ENCODE measurements at regions not wholly inside any gene's neighbourhood (a gene's known extent, or its start where the extent isn't known, plus 50 kb on each side); places are given as distances from the start of the nearest gene placed in this dataset.

DNA sequence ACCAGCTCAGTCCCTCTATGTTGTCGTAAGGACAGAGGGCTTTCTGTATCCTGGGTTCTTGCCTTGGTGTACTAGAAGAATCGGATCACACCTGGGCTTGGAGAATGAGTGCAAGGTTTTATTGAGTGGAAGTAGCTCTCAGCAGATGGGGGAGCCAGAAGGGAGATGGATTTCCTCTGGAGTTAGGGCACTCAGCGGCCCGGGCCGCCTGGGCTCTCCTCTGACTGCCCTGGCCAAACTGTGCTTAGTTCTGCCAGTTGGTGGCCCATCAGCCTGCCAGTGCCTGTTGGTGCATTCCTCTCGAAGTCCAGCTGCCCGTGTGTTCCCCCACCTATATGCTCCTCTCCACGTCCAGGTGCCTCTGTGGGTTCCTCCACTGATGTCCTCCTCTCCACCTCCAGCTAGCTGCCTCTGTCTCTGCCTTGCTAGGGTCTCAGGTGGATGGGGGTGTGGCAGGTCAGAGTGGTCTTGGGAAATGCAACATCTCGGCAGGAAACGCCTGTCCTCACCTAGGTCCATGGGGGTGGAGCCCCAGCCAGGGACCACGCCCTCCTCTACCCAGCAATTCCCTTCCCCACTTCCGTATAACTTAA, 148.6 kb downstream of the PPP1R3A start:
- TF ChIP-seq, protein P1, sequence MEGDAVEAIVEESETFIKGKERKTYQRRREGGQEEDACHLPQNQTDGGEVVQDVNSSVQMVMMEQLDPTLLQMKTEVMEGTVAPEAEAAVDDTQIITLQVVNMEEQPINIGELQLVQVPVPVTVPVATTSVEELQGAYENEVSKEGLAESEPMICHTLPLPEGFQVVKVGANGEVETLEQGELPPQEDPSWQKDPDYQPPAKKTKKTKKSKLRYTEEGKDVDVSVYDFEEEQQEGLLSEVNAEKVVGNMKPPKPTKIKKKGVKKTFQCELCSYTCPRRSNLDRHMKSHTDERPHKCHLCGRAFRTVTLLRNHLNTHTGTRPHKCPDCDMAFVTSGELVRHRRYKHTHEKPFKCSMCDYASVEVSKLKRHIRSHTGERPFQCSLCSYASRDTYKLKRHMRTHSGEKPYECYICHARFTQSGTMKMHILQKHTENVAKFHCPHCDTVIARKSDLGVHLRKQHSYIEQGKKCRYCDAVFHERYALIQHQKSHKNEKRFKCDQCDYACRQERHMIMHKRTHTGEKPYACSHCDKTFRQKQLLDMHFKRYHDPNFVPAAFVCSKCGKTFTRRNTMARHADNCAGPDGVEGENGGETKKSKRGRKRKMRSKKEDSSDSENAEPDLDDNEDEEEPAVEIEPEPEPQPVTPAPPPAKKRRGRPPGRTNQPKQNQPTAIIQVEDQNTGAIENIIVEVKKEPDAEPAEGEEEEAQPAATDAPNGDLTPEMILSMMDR (IDR thresholded peaks at IDR 0.05): no peak
- TF ChIP-seq POLR2A (IDR thresholded peaks at IDR 0.05): no peak

Data from uterus (tissue), 2 donors.